GM19328 (cell line): ENCODE measurements at regions not wholly inside any gene's neighbourhood (a gene's known extent, or its start where the extent isn't known, plus 50 kb on each side); places are given as distances from the start of the nearest gene placed in this dataset.

Experiments
- ATAC-seq: cut with Tn5 transposase; IDR thresholded peaks from one replicate; pipeline ENCODE4 v1.9.1; 2021; ENCODE audit warnings: mild to moderate bottlenecking, moderate library complexity; ENCODE audit not compliant: unreplicated experiment

- no peak for ATAC-seq
Observed at GRCh38 chr11:91263496-91264365, 960.9 kb upstream of the FAT3 start.

- no peak for ATAC-seq
Observed at GRCh38 chr11:91261513-91261912, 963.1 kb upstream of the FAT3 start.

DNA sequence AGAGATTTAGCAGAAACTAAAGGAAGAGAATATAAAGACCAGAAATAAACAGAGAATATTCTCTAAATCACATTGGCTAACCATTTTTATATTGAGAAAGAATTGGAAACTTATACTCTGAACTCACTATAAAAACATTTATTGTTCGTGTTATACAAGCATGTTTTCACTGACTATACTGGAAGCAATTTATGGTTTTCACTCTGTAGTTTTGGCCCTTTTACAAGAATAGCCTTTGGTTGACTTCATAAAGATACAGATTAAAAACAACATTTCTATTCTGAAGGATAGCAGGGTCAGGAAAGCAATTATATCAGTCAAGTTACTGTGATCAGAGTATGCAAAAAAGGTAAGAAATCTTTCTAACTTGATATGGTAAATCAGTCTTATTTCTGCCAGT lies 965.7 kb upstream of the FAT3 start:
- no peak for ATAC-seq

DNA sequence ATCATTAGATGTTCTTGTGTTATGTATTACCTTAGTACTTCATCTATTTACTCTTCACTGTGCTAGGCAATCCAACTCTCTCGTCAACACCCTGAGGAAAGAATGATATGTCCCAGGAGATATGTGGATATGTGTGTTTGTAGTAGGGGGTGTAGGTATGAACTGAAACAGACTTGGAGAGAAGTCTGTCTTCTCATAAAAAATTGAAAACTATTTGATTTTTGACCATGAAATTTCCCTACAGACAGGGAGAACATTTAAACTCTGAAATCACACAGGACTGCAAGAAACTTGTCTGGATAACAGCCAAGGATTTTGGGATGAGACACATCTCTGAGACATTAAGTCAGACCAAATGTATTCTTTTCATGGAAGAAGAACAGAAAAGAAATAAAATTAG lies 967.0 kb upstream of the FAT3 start:
- ATAC-seq = no peak

DNA sequence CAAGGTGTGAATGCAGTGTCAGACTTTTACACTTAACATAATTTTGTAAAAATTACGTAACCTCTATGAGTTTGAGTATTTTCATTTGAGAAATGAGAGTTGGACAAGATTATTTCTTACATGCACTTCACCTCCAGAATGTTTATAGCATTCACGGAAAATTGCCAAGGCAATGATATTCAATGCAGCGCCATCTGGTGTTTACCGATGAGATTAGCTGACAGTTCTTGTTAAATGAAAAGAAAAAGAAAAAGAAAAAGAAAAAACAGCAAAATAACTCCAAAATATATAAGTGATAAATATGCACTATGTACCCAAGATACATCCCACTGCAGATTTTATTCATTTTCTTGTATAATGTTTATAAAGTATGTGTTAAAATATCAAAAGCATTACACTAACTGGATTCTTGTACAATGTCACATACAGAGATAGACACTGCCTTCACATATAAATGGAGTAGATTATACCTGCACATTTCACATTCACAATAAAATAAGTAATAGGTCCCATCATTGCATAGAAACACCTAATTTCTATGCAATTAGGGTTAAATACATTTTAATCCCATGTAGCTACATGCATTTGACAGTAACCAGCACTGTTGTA lies 976.3 kb upstream of the FAT3 start:
- no peak for ATAC-seq

- no peak for ATAC-seq
Observed at GRCh38 chr11:91247009-91247735, 977.4 kb upstream of the FAT3 start.

DNA sequence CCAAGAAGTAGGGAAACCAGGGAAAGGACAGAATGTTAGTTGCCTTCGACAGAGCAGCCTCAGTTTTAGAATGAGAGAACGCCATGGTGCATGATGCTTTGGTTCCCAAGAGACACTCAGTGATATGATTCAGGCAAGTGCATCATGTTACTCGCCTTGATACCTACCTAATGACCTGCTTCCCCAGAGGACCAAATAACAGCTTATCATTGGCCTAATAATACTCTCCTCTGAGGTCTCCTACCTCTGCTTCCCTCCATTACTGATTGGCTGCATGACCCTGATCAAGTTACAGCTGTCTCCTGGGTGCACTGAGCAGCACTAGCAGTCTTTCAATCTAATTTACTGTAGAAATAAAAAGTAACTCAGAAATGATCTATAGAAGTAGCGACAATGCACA lies 979.7 kb upstream of the FAT3 start:
- ATAC-seq = no peak

DNA sequence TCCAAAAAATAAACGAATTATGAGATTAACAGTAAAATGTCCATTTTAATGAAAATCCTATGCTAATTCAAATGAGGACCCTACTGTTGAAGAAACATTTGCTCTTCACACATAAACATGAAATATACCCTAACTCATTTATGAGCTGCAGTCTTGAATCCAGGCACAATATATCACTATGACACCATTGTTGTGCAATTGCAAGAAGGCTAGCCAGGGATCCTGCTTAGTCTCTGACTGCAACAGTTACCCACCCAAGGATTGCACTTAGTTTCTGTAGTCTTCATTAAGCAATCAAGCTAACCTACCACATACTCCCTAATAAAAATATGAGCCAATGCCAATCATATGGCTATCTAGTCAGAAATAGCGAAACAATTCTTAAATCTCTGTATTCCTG lies 981.0 kb upstream of the FAT3 start:
- ATAC-seq = no peak

- no peak for ATAC-seq
Observed at GRCh38 chr11:91243051-91243450, 981.6 kb upstream of the FAT3 start.

- no peak for ATAC-seq
Observed at GRCh38 chr11:91241226-91241625, 983.4 kb upstream of the FAT3 start.

DNA sequence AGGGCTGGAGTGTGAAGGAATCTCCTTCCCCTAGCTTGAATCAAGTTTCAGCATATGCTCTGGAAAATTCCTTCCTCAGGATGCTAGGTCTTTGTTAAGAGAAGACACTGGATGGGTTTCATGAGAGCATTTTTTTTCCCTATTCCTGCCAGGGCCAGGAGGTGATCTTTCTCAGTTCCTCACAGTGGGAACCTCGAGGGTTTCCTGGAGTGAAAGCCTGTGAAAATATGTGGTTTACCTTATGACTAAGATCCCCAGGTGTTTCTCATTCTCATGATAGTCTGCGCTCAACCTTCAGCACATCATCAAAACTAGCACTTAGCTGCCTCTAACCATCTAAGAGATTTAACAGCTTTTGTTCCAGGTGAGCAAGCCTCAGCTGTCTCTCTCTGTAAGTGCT lies 985.3 kb upstream of the FAT3 start:
- ATAC-seq = no peak

GRCh38 chr11:91231226-91231625 lies 993.4 kb upstream of the FAT3 start:
- ATAC-seq = no peak

- ATAC-seq = no peak
Observed at GRCh38 chr11:91230647-91231046, 994.0 kb upstream of the FAT3 start.

GRCh38 chr11:91222830-91223229 lies 1000.0 kb upstream of the CHORDC1 start:
- no peak for ATAC-seq

GRCh38 chr11:91220476-91221202 lies 997.8 kb upstream of the CHORDC1 start:
- no peak for ATAC-seq

DNA sequence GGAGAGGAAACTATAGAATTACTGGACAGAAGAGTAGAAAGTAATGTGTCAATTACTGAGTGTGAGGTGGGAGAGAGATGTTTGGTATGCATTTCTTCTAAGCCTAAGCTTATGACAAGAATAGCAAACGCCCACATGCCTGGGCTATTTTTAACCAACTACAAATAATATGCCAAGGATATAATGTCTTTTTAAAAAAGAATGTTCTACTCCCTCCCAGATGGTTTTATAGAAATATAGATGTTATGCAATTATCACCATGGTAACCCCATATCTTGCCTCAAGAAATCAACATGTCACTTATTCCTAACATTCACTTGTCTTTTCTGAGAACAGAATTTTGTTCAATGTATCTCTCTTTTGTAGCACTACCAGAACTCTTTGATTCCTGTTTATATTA lies 996.7 kb upstream of the CHORDC1 start:
- ATAC-seq = no peak

DNA sequence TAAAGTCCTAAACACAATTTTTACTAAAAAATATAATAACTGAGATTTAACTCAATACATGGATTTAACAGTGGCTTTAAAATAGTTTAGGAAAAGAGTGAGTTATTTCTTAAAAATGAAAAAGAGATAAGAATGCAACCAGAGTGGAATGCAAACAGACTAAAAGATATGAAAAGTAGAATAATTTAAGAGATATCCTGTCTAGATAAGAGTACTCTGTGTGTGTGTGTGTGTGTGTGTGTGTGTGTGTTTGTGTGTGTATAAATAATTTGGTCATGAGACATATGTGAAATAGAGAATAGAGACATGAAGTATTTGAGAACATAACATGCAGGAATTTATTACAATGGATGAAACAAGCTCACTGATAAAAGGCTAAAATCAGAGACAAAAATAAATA lies 986.9 kb upstream of the CHORDC1 start:
- no peak for ATAC-seq

GRCh38 chr11:91209306-91209705 lies 986.5 kb upstream of the CHORDC1 start:
- no peak for ATAC-seq

GRCh38 chr11:91199866-91200265 lies 977.0 kb upstream of the CHORDC1 start:
- no peak for ATAC-seq

DNA sequence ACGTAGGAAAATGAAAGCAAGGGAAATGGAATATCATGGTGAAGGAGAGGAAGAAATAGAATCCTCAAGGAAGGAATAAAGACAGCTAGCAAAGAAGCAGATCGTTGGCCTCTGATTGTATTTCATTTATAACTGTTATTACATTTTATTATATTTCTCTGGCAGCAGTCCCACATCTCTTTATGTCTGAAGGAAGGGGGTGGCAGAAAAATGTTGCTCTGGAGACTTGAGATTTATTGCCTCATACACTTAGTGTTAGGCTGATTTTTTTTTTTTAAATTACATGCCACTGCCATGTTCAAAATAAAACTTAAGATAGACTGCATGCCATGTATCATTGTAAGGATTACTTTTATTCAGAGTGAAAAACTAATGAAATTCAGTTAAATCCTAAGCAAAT lies 971.7 kb upstream of the CHORDC1 start:
- ATAC-seq = no peak

DNA sequence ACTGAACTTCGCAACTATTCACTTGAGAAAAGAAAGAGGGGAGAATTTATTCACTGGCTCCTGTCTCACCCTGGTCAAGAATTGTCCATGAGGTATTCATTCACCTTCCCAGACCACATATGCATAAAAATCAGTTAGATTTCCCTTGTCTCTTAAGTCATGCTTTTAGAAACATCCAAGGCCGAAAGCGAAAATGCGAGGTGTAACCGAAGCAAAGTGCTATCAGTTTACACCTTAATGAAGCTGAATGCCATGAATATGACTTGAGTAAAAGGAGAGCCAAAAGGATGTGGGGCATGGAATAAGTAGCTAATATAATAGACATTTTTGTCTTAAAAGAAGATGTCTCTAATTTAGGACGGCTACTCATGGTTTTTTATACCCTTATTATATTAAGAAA lies 965.6 kb upstream of the CHORDC1 start:
- no peak for ATAC-seq
